ENCODE measurements at regions not wholly inside any gene's neighbourhood (a gene's known extent, or its start where the extent isn't known, plus 50 kb on each side); places are given as distances from the start of the nearest gene placed in this dataset.

DNA sequence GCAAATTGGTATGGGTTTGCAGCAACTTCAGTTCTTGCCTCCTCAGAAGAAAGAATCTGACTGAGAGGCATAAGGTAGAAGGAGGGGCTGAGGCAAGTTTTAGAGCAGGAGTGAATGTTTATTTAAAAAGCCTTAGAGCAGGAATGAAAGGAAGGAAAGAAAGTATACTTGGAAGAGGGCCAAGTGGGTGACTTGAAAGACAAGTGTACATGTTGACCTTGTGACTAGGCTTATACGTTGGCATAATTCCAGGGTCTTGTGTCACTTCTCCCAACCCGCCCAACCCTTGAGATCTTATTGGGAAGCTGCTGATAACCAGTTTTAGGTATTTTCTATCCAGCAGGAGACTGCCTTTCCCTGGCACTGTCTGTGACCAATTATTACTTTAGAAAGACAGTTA, 436.9 kb upstream of the ZNF717 start:
- TF ChIP-seq BHLHE40 (IDR thresholded peaks at IDR 0.05; ENCODE audit: low read length) (no peak), RAD21 (CRISPR knock-in tag; conservative IDR thresholded peaks at IDR 0.05 in 1 of 2, IDR thresholded peaks at IDR 0.05 in 1 of 2) (no peak), POLR3A (IDR thresholded peaks at IDR 0.05; ENCODE audit: borderline replicate concordance, extremely low read depth, insufficient read depth, insufficient read length) (no peak), SIX5 (IDR thresholded peaks at IDR 0.05; ENCODE audit: borderline replicate concordance in 1 of 2, insufficient read depth in 1 of 2, low read depth in 1 of 2, low read length in 2 of 2) (no peak)

Data from K562 (cell line).